Embryonic facial prominence (tissue), 1 donor: ENCODE measurements at regions not wholly inside any gene's neighbourhood (a gene's known extent, or its start where the extent isn't known, plus 50 kb on each side); places are given as distances from the start of the nearest gene placed in this dataset.
"Not testable (repeated sequence)": the region's sequence is repeated elsewhere in the genome, so short reads cannot be mapped to it uniquely, and the experiment has no call there.

Experiments
- DNase-seq: peaks from one replicate; pipeline ENCODE4 v3.0.0-alpha.2; 2016; ENCODE audit errors: extremely low spot score

- DNase-seq, result no peak
Measured at GRCh38 chr1:65062339-65062738, 85.7 kb upstream of the AK4 start.

- no peak for DNase-seq
Measured at GRCh38 chr1:65063025-65063424, 85.0 kb upstream of the AK4 start.

- DNase-seq, result no peak
Measured at GRCh38 chr1:65064981-65065380, 83.0 kb upstream of the AK4 start.

- DNase-seq, result no peak
Measured at GRCh38 chr1:65065524-65066418, 82.2 kb upstream of the AK4 start.

GRCh38 chr1:65066419-65066765, 81.6 kb upstream of the AK4 start:
- no peak for DNase-seq

- DNase-seq, result no peak
Measured at GRCh38 chr1:65066766-65067490, 81.1 kb upstream of the AK4 start.

- DNase-seq, result peak; percentile 81
Measured at GRCh38 chr1:65067491-65068201, 80.4 kb upstream of the AK4 start.

GRCh38 chr1:65068202-65069010, 79.6 kb upstream of the AK4 start:
- DNase-seq, result no peak

GRCh38 chr1:65069011-65069565, 78.9 kb upstream of the AK4 start:
- no peak for DNase-seq

GRCh38 chr1:65072845-65073244, 75.2 kb upstream of the AK4 start:
- no peak for DNase-seq

GRCh38 chr1:65075123-65075976, 72.7 kb upstream of the AK4 start:
- DNase-seq, result no peak

GRCh38 chr1:65077369-65077768, 70.6 kb upstream of the AK4 start:
- no peak for DNase-seq

- DNase-seq, result no peak
Measured at GRCh38 chr1:65079941-65080340, 68.1 kb upstream of the AK4 start.

- DNase-seq, result no peak
Measured at GRCh38 chr1:65082346-65083040, 65.5 kb upstream of the AK4 start.

- no peak for DNase-seq
Measured at GRCh38 chr1:65083263-65083896, 64.6 kb upstream of the AK4 start.

- no peak for DNase-seq
Measured at GRCh38 chr1:65084066-65084465, 63.9 kb upstream of the AK4 start.

- DNase-seq, result not testable (repeated sequence)
Measured at GRCh38 chr1:65087519-65087918, 60.5 kb upstream of the AK4 start.

GRCh38 chr1:65090406-65090805, 57.6 kb upstream of the AK4 start:
- no peak for DNase-seq

GRCh38 chr1:65092691-65093090, 55.3 kb upstream of the AK4 start:
- DNase-seq, result no peak
